CD4-positive, CD25-positive, alpha-beta regulatory T cell (primary cell): ENCODE measurements at regions not wholly inside any gene's neighbourhood (a gene's known extent, or its start where the extent isn't known, plus 50 kb on each side); places are given as distances from the start of the nearest gene placed in this dataset.
A peak's percentile ranks its signal among the peaks of the same experiment; 100 is the strongest.
"Not testable (repeated sequence)": the region's sequence is repeated elsewhere in the genome, so short reads cannot be mapped to it uniquely, and the experiment has no call there.

Experiments
- ATAC-seq, 2 donors: fragments of 150-1000 bp; cut with Tn5 transposase; one replicate each; pipeline ENCODE4 v1.10.0; 2021; ENCODE audit warnings: low read depth in 2 of 2, moderate number of reproducible peaks in 2 of 2, moderate library complexity in 1 of 2
- DNase-seq, 3 donors: peaks; one replicate each; pipeline versions ENCODE4 v3.0.0 to v3.0.0-alpha.2; 2012 to 2022; ENCODE audit warnings: mixed read lengths in 1 of 3
- H3K27ac ChIP-seq: one replicate; pipeline ENCODE4 v1.7.0; 2013; ENCODE audit warnings: mild to moderate bottlenecking, low read length; ENCODE audit not compliant: insufficient read depth, poor library complexity, severe bottlenecking
- H3K27me3 ChIP-seq: one replicate; pipeline ENCODE4 v1.7.0; 2013; ENCODE audit warnings: low read length; ENCODE audit not compliant: control insufficient read depth, insufficient read depth
- H3K36me3 ChIP-seq: one replicate; pipeline ENCODE4 v1.7.0; 2013; ENCODE audit warnings: mild to moderate bottlenecking, low read length, moderate library complexity; ENCODE audit not compliant: control insufficient read depth, insufficient read depth
- H3K4me1 ChIP-seq: 2 replicates; pipeline ENCODE4 v1.7.0; 2013; ENCODE audit warnings: mild to moderate bottlenecking, low read length; ENCODE audit not compliant: insufficient read depth, control insufficient read depth, poor library complexity, severe bottlenecking
- H3K4me3 ChIP-seq: one replicate; pipeline ENCODE4 v1.7.0; 2013; ENCODE audit warnings: low read depth, mild to moderate bottlenecking, low read length, moderate library complexity
- H3K9me3 ChIP-seq, 2 experiments: 1 replicate in 1 of 2; 2 replicates in 1 of 2; pipeline ENCODE4 v1.7.0; 2013; ENCODE audit warnings: low read length in 2 of 2, mild to moderate bottlenecking in 1 of 2, moderate library complexity in 1 of 2; ENCODE audit not compliant: control insufficient read depth in 2 of 2
- H3K27ac Mint-ChIP-seq, 3 donors: one replicate each; pipeline ENCODE4 v1.8.0; 2020 to 2022; ENCODE audit warnings: mild to moderate bottlenecking in 3 of 3, mixed read lengths in 3 of 3, moderate library complexity in 2 of 3
- H3K27me3 Mint-ChIP-seq: one replicate; pipeline ENCODE4 v1.8.0; 2022; ENCODE audit warnings: mild to moderate bottlenecking, mixed read lengths
- H3K36me3 Mint-ChIP-seq: one replicate; pipeline ENCODE4 v1.8.0; 2020; ENCODE audit warnings: mixed read lengths
- H3K4me1 Mint-ChIP-seq, 4 donors: one replicate each; pipeline ENCODE4 v1.8.0; 2020 to 2022; ENCODE audit warnings: mixed read lengths in 4 of 4, mild to moderate bottlenecking in 1 of 4
- H3K4me3 Mint-ChIP-seq, 4 donors: one replicate each; pipeline ENCODE4 v1.8.0; 2020 to 2022; ENCODE audit warnings: mild to moderate bottlenecking in 4 of 4, mixed read lengths in 4 of 4, moderate library complexity in 3 of 4
- H3K9me3 Mint-ChIP-seq, 7 donors: one replicate each; pipeline ENCODE4 v1.8.0; 2020 to 2022; ENCODE audit warnings: mixed read lengths in 7 of 7, mild to moderate bottlenecking in 3 of 7, moderate library complexity in 2 of 7

DNA sequence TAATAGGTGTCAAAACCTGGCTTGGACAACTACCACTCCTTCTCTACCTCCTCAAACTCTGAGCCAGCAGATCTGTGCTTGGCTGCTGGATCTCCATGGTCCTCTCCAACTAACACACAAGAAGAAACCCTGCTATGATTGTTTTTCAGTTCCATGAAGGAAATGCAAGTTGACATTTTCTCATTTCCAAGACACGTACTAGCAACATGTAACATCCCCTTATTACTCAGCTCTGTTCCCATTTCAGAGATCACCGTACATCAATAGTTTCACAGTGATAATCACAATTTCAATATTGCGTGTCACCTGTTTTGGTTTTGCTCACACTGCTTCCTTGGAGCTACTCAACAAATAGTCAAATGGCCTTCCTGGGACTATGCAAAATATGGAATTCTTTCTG lies 544.6 kb upstream of the DEFB115 start:
- not testable (repeated sequence) for H3K4me3 ChIP-seq, H3K4me1 ChIP-seq, H3K9me3 Mint-ChIP-seq, H3K27me3 ChIP-seq, H3K36me3 ChIP-seq, H3K36me3 Mint-ChIP-seq, H3K27ac Mint-ChIP-seq, H3K4me3 Mint-ChIP-seq, H3K27me3 Mint-ChIP-seq, H3K4me1 Mint-ChIP-seq, H3K9me3 ChIP-seq, H3K27ac ChIP-seq, DNase-seq, ATAC-seq

GRCh38 chr20:30719415-30720199 lies 537.9 kb upstream of the DEFB115 start:
- not testable (repeated sequence) for H3K36me3 Mint-ChIP-seq, H3K9me3 Mint-ChIP-seq, H3K36me3 ChIP-seq, H3K27me3 ChIP-seq, H3K27me3 Mint-ChIP-seq, ATAC-seq, DNase-seq, H3K4me3 Mint-ChIP-seq, H3K4me1 ChIP-seq, H3K27ac ChIP-seq, H3K4me3 ChIP-seq, H3K4me1 Mint-ChIP-seq, H3K9me3 ChIP-seq, H3K27ac Mint-ChIP-seq

DNA sequence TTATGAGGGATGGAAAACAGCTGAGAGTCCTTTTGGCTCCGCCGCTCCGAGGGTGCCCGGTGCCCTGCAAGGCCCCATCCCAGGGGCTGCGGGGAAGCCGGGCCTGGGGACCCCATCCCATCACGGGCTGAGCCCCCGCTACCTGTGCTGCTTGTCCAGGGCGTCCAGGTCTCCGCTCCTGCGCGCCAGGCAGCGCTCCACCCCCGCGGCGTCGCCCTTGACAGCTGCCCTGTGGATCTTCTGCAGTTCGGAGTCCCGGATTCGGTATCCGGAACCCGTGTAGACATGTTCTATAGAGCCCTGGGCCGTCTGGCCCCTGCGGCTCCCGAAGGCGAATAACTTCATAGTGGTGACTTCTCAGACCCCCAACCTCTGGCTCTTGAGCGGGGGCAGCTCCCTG lies 534.0 kb upstream of the DEFB115 start:
- DNase-seq, H3K36me3 Mint-ChIP-seq, H3K4me1 Mint-ChIP-seq, H3K27me3 ChIP-seq, H3K27ac ChIP-seq, H3K9me3 Mint-ChIP-seq, H3K36me3 ChIP-seq, H3K9me3 ChIP-seq, H3K4me1 ChIP-seq, ATAC-seq, H3K27me3 Mint-ChIP-seq, H3K27ac Mint-ChIP-seq, H3K4me3 ChIP-seq: not testable (repeated sequence)
- H3K4me3 Mint-ChIP-seq, result peak overlapping the region in 2 of 4 donors; percentile 57 to 76

DNA sequence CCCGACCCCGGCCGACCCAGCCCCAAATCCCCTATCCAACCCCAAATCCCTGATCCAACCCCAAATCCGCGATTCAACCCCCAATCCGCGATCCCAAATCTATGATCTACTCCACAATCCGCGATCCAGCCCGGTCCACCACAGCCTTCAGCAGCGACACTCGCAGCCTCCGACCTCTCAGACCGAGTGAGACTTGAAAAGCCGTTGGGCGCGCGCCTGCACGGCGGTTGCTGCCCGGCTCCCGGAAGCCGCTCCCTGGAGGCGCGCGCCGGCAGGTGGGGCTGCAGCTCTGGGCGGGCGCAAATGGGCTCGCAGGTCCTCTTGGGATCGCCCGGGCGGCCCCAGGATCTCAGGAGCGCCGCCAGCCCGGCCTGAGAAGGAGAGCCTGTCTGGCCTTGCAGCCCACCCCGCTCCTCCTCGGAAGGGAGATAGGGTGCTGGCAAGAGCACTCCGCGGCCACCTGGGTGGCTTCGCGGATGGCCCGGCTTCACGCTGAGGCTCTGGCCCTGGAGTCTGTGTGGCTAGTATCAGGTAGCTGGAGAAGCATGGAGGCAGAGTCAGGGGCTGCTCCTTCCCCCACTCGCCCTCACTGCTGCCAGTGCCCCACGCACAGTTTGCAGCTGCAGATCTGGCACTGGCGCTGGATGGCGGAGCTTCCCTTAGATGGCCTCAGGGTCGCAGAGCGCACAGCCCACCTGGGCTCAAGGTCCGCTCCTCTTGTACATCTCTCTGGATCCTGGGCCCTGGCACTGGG lies 533.4 kb upstream of the DEFB115 start:
- not testable (repeated sequence) for H3K27ac ChIP-seq, H3K36me3 Mint-ChIP-seq, DNase-seq, ATAC-seq, H3K27me3 ChIP-seq, H3K9me3 Mint-ChIP-seq, H3K4me1 ChIP-seq, H3K36me3 ChIP-seq, H3K4me3 ChIP-seq, H3K27me3 Mint-ChIP-seq, H3K4me1 Mint-ChIP-seq, H3K27ac Mint-ChIP-seq, H3K9me3 ChIP-seq
- peak overlapping the region in 2 of 4 donors; percentile 57 to 76 for H3K4me3 Mint-ChIP-seq

DNA sequence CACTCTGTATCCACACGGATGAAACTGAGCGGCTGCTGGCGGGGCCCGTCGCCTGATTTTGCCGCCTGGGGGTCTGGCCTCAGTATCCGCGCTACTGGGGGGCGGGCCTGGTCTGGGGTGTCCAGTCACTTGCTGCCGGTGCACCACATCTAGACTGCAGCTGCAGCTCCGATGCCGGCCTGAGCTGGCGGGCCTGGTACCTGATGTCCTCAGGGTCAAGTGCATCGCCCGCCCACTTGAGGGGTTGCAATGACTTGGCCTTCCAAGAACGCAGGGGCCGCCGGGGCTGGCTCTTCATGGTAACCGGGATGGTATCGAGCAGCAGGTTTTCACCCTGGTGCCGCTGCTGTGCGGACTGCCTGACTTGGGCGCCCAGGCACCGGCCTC lies 532.8 kb upstream of the DEFB115 start:
- H3K4me1 ChIP-seq, DNase-seq, H3K27ac ChIP-seq, H3K27me3 ChIP-seq, H3K36me3 ChIP-seq, H3K27me3 Mint-ChIP-seq, H3K36me3 Mint-ChIP-seq, H3K4me1 Mint-ChIP-seq, H3K9me3 ChIP-seq, ATAC-seq, H3K27ac Mint-ChIP-seq, H3K4me3 ChIP-seq, H3K9me3 Mint-ChIP-seq, H3K4me3 Mint-ChIP-seq: not testable (repeated sequence)

DNA sequence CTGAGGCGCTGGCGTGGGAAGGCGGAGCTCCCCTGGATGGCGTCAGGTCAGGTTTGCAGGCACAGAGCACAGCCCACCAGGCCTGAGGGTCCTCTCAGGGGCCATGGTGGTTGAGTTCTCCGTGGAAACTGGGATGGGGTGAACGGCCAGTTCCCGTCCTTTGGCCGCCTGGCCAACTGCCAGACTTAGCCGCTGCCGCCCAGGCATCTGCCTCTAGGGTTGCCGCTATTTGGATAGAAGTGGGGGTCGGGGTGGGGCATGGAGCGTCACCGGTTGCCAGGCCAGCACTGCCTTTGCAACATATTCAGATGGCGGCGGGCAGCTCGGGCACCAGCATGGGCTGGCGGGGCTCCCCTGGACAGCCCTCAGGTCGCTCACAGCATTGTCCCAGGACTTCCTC lies 532.3 kb upstream of the DEFB115 start:
- not testable (repeated sequence) for H3K4me1 Mint-ChIP-seq, H3K27me3 Mint-ChIP-seq, H3K36me3 Mint-ChIP-seq, H3K4me3 ChIP-seq, H3K9me3 Mint-ChIP-seq, H3K36me3 ChIP-seq, DNase-seq, H3K4me3 Mint-ChIP-seq, H3K27ac ChIP-seq, H3K9me3 ChIP-seq, H3K4me1 ChIP-seq, H3K27me3 ChIP-seq, ATAC-seq, H3K27ac Mint-ChIP-seq

DNA sequence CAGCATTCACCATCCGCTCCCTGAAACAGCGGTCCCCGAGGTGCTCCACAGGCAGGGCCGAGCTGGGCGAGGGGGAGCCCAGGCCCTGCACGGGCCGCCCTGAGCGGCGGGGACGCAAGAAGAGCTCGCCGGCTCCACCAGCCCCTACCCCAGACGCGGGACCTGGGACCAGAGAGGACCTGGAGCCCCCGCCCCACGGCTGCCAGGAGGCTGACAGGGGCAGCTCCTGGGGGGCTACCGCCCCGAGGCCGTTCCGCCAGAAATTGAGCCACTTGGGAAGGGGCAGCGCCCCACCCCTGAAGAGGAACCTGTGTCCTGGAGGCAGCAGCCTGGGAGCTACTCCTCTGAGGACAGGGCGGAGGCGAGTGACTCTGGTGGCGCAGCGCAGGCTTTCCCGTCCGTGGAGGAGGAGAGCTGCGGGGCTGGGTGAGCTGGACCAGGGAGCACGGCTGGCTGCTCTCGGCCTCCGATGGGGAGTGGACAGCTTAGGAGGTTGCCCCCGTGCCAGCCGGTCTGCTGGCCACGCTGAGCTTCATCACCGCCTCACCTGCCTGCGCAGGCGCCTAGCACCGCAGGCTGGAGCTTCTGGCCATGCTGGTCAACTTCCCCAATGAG lies 529.1 kb upstream of the DEFB115 start:
- H3K27me3 ChIP-seq, H3K27ac ChIP-seq, H3K4me1 ChIP-seq, H3K4me3 ChIP-seq, H3K27ac Mint-ChIP-seq, H3K9me3 ChIP-seq, H3K36me3 ChIP-seq, H3K4me3 Mint-ChIP-seq, ATAC-seq, H3K4me1 Mint-ChIP-seq, H3K36me3 Mint-ChIP-seq, H3K27me3 Mint-ChIP-seq, DNase-seq: not testable (repeated sequence)
- peaks cover 0 to 15% (median 4%) of the 10 kb centered on the region in 7 donors for H3K9me3 Mint-ChIP-seq
